MM.1S (cell line): ENCODE measurements at regions not wholly inside any gene's neighbourhood (a gene's known extent, or its start where the extent isn't known, plus 50 kb on each side); places are given as distances from the start of the nearest gene placed in this dataset.

Experiments used
- CTCF ChIP-seq: fragments of 300-600 bp; sonication (generic); IDR thresholded peaks from 2 replicates; pipeline ENCODE4 v1.5.1; 2016; ENCODE audit warnings: antibody characterized with exemption, low read length, mixed read lengths
- EZH2phosphoT487 ChIP-seq: fragments of 300-600 bp; sonication (generic); IDR thresholded peaks from 2 replicates; pipeline ENCODE4 v1.6.1; 2018; ENCODE audit warnings: antibody characterized with exemption, low read length

GRCh38 chr2:33728106-33728505 lies 129.0 kb upstream of the FAM98A start:
- TF ChIP-seq CTCF (no peak), EZH2phosphoT487 (no peak)
